Parathyroid adenoma (tissue), 2 donors: ENCODE measurements at regions not wholly inside any gene's neighbourhood (a gene's known extent, or its start where the extent isn't known, plus 50 kb on each side); places are given as distances from the start of the nearest gene placed in this dataset.

ENCODE experiments used
- H2AFZ ChIP-seq: fragments of 300-600 bp; sonication (generic); one replicate; pipeline ENCODE4 v1.7.0; 2017; ENCODE audit warnings: antibody characterized with exemption, mild to moderate bottlenecking
- H3K27ac ChIP-seq: fragments of 300-600 bp; sonication (generic); one replicate; pipeline ENCODE4 v1.7.0; 2017
- H3K27me3 ChIP-seq: fragments of 300-600 bp; sonication (generic); one replicate; pipeline ENCODE4 v1.7.0; 2017; ENCODE audit warnings: low read length; ENCODE audit not compliant: control insufficient read depth, insufficient read depth
- H3K36me3 ChIP-seq: fragments of 300-600 bp; sonication (generic); one replicate; pipeline ENCODE4 v1.7.0; 2017; ENCODE audit warnings: low read length; ENCODE audit not compliant: control insufficient read depth, insufficient read depth
- H3K4me1 ChIP-seq: fragments of 300-600 bp; sonication (generic); one replicate; pipeline ENCODE4 v1.7.0; 2017; ENCODE audit warnings: control low read depth
- H3K4me2 ChIP-seq: fragments of 300-600 bp; sonication (generic); one replicate; pipeline ENCODE4 v1.7.0; 2017; ENCODE audit warnings: low read length
- H3K4me3 ChIP-seq: fragments of 300-600 bp; sonication (generic); one replicate; pipeline ENCODE4 v1.7.0; 2017; ENCODE audit warnings: low read depth, low read length
- H3K79me2 ChIP-seq: fragments of 300-600 bp; sonication (generic); one replicate; pipeline ENCODE4 v1.7.0; 2017; ENCODE audit warnings: control low read depth
- H3K9ac ChIP-seq: fragments of 300-600 bp; sonication (generic); one replicate; pipeline ENCODE4 v1.7.0; 2017; ENCODE audit warnings: mild to moderate bottlenecking
- H3K9me3 ChIP-seq: fragments of 300-600 bp; sonication (generic); one replicate; pipeline ENCODE4 v1.7.0; 2017; ENCODE audit warnings: low read length; ENCODE audit not compliant: control insufficient read depth
- CTCF ChIP-seq: fragments of 300-600 bp; sonication (generic); IDR thresholded peaks from one replicate; pipeline ENCODE4 v1.7.0; 2017; ENCODE audit warnings: antibody characterized with exemption, mild to moderate bottlenecking
- donor health status: primary hyperparathyroidism.

DNA sequence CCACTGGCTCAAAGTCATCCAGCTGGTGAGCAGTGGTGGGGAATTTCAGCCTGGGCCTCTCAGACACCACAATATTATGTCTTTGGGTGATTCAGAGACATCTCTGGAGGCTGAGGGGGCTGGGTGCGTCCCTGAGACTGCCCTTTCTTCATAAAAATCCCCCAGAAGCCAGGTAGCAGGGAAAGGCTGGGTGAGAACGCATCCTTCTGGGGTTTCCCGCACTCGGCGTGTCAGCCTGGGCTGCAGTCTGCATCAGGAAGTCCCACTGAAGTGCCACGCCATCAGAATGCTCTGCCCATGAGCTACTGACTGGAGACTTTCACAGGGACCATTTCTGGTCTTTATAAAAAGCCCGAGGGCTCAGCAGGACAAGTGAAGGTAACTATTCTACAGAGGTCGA is 148.8 kb upstream of the SLC6A11 start:
- no peak overlapping the region for H3K4me2 ChIP-seq
- no peaks in the 10 kb centered on the region for H3K9me3 ChIP-seq
- no peak overlapping the region for H2AFZ ChIP-seq
- H3K4me1 ChIP-seq: no peaks in the 10 kb centered on the region
- H3K4me3 ChIP-seq: no peak overlapping the region
- H3K36me3 ChIP-seq: no peaks in the 10 kb centered on the region
- H3K27me3 ChIP-seq: no peaks in the 10 kb centered on the region
- no peak overlapping the region for H3K9ac ChIP-seq
- H3K27ac ChIP-seq: no peak overlapping the region
- no peak for TF ChIP-seq CTCF
- no peaks in the 10 kb centered on the region for H3K79me2 ChIP-seq

- no peak overlapping the region for H3K9ac ChIP-seq
- no peak overlapping the region for H2AFZ ChIP-seq
- no peak overlapping the region for H3K27ac ChIP-seq
- no peaks in the 10 kb centered on the region for H3K36me3 ChIP-seq
- no peaks in the 10 kb centered on the region for H3K4me1 ChIP-seq
- H3K4me3 ChIP-seq: no peak overlapping the region
- no peaks in the 10 kb centered on the region for H3K27me3 ChIP-seq
- H3K4me2 ChIP-seq: no peak overlapping the region
- no peak for TF ChIP-seq CTCF
- no peaks in the 10 kb centered on the region for H3K79me2 ChIP-seq
- no peaks in the 10 kb centered on the region for H3K9me3 ChIP-seq
Observed at GRCh38 chr3:10667901-10668476, 148.0 kb upstream of the SLC6A11 start.

DNA sequence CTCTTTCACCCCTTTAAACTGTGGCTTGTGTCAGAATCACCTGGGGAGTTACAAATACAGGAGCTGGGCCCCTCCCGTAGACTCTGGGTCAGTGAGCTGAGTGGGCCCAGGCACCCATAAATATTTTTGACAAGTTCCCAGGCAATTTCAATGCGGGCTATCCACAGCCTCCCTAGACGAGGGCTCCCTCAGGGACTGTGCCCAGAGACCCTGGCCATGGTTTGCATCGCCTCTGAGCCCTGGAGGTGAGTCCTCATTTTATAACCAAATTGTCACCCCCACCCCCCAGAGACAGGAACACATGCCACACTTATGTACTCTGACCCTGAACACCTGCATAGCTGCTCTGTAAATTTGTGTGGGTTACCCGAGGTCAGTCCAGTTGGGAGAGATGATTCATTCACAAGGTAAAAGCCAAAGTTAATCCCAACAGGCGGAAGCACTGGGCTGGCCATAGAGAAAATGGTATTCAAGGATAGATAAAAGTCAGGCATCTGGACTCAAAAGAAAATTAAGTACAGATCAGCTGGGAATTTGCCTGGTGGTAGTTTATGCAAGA is 146.5 kb upstream of the SLC6A11 start:
- H3K27me3 ChIP-seq: no peaks in the 10 kb centered on the region
- TF ChIP-seq CTCF: no peak
- H3K36me3 ChIP-seq: no peaks in the 10 kb centered on the region
- H3K79me2 ChIP-seq: no peaks in the 10 kb centered on the region
- H3K27ac ChIP-seq: no peak overlapping the region
- H3K9me3 ChIP-seq: no peaks in the 10 kb centered on the region
- no peak overlapping the region for H3K4me2 ChIP-seq
- no peak overlapping the region for H3K4me3 ChIP-seq
- no peak overlapping the region for H2AFZ ChIP-seq
- H3K4me1 ChIP-seq: no peaks in the 10 kb centered on the region
- no peak overlapping the region for H3K9ac ChIP-seq

- no peaks in the 10 kb centered on the region for H3K79me2 ChIP-seq
- no peak overlapping the region for H3K4me3 ChIP-seq
- H3K27me3 ChIP-seq: no peaks in the 10 kb centered on the region
- no peak overlapping the region for H2AFZ ChIP-seq
- no peak overlapping the region for H3K9ac ChIP-seq
- no peaks in the 10 kb centered on the region for H3K4me1 ChIP-seq
- H3K4me2 ChIP-seq: no peak overlapping the region
- H3K36me3 ChIP-seq: no peaks in the 10 kb centered on the region
- no peak overlapping the region for H3K27ac ChIP-seq
- no peak for TF ChIP-seq CTCF
- no peaks in the 10 kb centered on the region for H3K9me3 ChIP-seq
Observed at GRCh38 chr3:10672422-10672821, 143.6 kb upstream of the SLC6A11 start.

DNA sequence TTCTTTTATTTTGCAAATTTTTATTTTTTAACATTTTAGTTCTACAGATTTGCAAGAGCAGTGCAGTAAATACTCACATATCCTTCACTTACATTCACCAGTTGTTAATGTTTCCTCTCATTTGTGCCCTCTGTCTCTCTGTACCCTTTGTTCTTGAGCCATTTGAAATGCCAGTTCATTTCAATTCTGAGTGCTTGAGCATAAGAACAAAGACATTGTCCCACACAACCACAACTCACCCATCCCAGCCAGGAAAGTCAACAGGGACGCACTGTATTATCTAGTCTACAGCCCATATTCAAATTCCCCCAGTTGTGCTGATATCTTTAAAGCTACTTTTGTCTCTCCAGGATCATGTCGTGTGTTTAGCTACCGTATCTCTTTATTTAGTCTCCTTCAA is 141.4 kb upstream of the SLC6A11 start:
- TF ChIP-seq CTCF: no peak
- H3K4me2 ChIP-seq: no peak overlapping the region
- no peaks in the 10 kb centered on the region for H3K27me3 ChIP-seq
- H3K9me3 ChIP-seq: no peaks in the 10 kb centered on the region
- no peaks in the 10 kb centered on the region for H3K79me2 ChIP-seq
- H3K27ac ChIP-seq: no peak overlapping the region
- H3K9ac ChIP-seq: no peak overlapping the region
- H3K36me3 ChIP-seq: no peaks in the 10 kb centered on the region
- no peak overlapping the region for H3K4me3 ChIP-seq
- H3K4me1 ChIP-seq: no peaks in the 10 kb centered on the region
- H2AFZ ChIP-seq: no peak overlapping the region
